ENCODE measurements at regions not wholly inside any gene's neighbourhood (a gene's known extent, or its start where the extent isn't known, plus 50 kb on each side); places are given as distances from the start of the nearest gene placed in this dataset.

- whole genome bisulfite sequencing (ENCODE audit: insufficient coverage, low coverage, missing lambda C conversion rate): 0% methylated on average over 1 of the region's 1 CpG
- Histone ChIP-seq H3K36me3 (ENCODE audit: control insufficient read depth, insufficient read depth, low read length) (no peaks in the 10 kb centered on the region), H3K4me2 (ENCODE audit: insufficient read depth, low read length) (no peak overlapping the region), H3K9me3 (replicated peaks; ENCODE audit: control insufficient read depth, insufficient read depth, low read depth, low read length) (no peaks in the 10 kb centered on the region; the same call in 1 of the 2 replicates), H3K79me2 (ENCODE audit: control insufficient read depth, insufficient read depth, low read length) (no peaks in the 10 kb centered on the region), H3K4me1 (replicated peaks in 1 of 2; ENCODE audit: control insufficient read depth in 2 of 2, insufficient read depth in 2 of 2, low read length in 2 of 2) (no peaks in the 10 kb centered on the region), H3K27ac (ENCODE audit: extremely low read depth, low read depth, low read length) (no peak overlapping the region), H3K9me1 (ENCODE audit: control insufficient read depth, insufficient read depth, low read length) (no peaks in the 10 kb centered on the region), H3K9ac (ENCODE audit: insufficient read depth in 1 of 2, low read depth in 2 of 2, low read length in 2 of 2) (no peak overlapping the region), H3K4me3 (no peak overlapping the region), H4K20me1 (replicated peaks; ENCODE audit: control insufficient read depth, insufficient read depth, low read length) (no peaks in the 10 kb centered on the region), H3K27me3 (ENCODE audit: control insufficient read depth in 2 of 2, insufficient read depth in 2 of 2, low read length in 2 of 2) (no peaks in the 10 kb centered on the region), H2AFZ (ENCODE audit: low read depth, low read length) (no peak overlapping the region)
- in situ Hi-C loops (cut with MboI): no loop called here
- BruUV-seq (replicated peaks): no TSS peak
- ChIA-PET POLR2A (no interaction called here), CTCF (ENCODE audit: low intra/inter-chr PET ratio) (interaction anchor here (0.6 kb wide), 1 partner anchor 100 kb away, joined by 3 read pairs; no protein-coding TSS in a partner anchor)
- intact Hi-C loops (cut with micrococcal nuclease): no loop called here
- FAIRE-seq (no peak), DNase-seq (ENCODE audit: extremely low read depth in 1 of 4, low spot score in 3 of 4) (no peak), ATAC-seq (no peak)
- TF ChIP-seq EHMT2 (IDR thresholded peaks at IDR 0.05): no peak
- TF ChIP-seq CBX8 (IDR thresholded peaks at IDR 0.05; ENCODE audit: borderline replicate concordance, extremely low read depth, low read depth, low read length, poor library complexity, severe bottlenecking): no peak
- TF ChIP-seq HIVEP1 (CRISPR knock-in tag; IDR thresholded peaks at IDR 0.05): no peak
- TF ChIP-seq MBD1 (CRISPR knock-in tag; IDR thresholded peaks at IDR 0.05): no peak
These were observed 622.2 kb downstream of the POM121L12 start for GRCh38 chr7:53657586-53657985.

- H3K9ac ChIP-seq (ENCODE audit: insufficient read depth in 1 of 2, low read depth in 2 of 2, low read length in 2 of 2): no peak overlapping the region
- H4K20me1 ChIP-seq (replicated peaks; ENCODE audit: control insufficient read depth, insufficient read depth, low read length): no peaks in the 10 kb centered on the region
- no peak for FAIRE-seq
- CTCF ChIA-PET (ENCODE audit: low intra/inter-chr PET ratio): no interaction called here
- 0 out of 2 replicates have a peak, but pooled peaks have one; percentile 6 for TF ChIP-seq MAFF (IDR thresholded peaks at IDR 0.05; ENCODE audit: low read length)
- TF ChIP-seq MAFG (tag; conservative IDR thresholded peaks at IDR 0.05): peak; percentile 16; the same call in 1 of the 2 replicates
- no peak for TF ChIP-seq PRDM10 (IDR thresholded peaks at IDR 0.05; ENCODE audit: partially characterized antibody)
- peak; percentile 31; the same call in 1 of the 2 replicates for TF ChIP-seq ZNF316 (IDR thresholded peaks at IDR 0.05)
- TF ChIP-seq ATF6 (CRISPR knock-in tag; IDR thresholded peaks at IDR 0.05): no peak
- H3K79me2 ChIP-seq (ENCODE audit: control insufficient read depth, insufficient read depth, low read length): no peaks in the 10 kb centered on the region
- ATAC-seq: no peak
- POLR2A ChIA-PET: no interaction called here
- no peak overlapping the region for H2AFZ ChIP-seq (ENCODE audit: low read depth, low read length)
- H3K4me3 ChIP-seq: no peak overlapping the region
- no peak overlapping the region for H3K27ac ChIP-seq (ENCODE audit: extremely low read depth, low read depth, low read length)
- BruUV-seq (replicated peaks): no TSS peak
- H3K27me3 ChIP-seq (ENCODE audit: control insufficient read depth in 2 of 2, insufficient read depth in 2 of 2, low read length in 2 of 2): no peaks in the 10 kb centered on the region
- WGBS (ENCODE audit: insufficient coverage, low coverage, missing lambda C conversion rate): 19% methylated on average over 3 of the region's 3 CpGs
- DNase-seq (ENCODE audit: extremely low read depth in 1 of 4, low spot score in 3 of 4): no peak
- no peak overlapping the region for H3K4me2 ChIP-seq (ENCODE audit: insufficient read depth, low read length)
- no peaks in the 10 kb centered on the region for H3K4me1 ChIP-seq (replicated peaks in 1 of 2; ENCODE audit: control insufficient read depth in 2 of 2, insufficient read depth in 2 of 2, low read length in 2 of 2)
- in situ Hi-C loops (cut with MboI): no loop called here
- intact Hi-C loops (cut with micrococcal nuclease): no loop called here
- no peaks in the 10 kb centered on the region; the same call in 1 of the 2 replicates for H3K9me3 ChIP-seq (replicated peaks; ENCODE audit: control insufficient read depth, insufficient read depth, low read depth, low read length)
- H3K36me3 ChIP-seq (ENCODE audit: control insufficient read depth, insufficient read depth, low read length): no peaks in the 10 kb centered on the region
- H3K9me1 ChIP-seq (ENCODE audit: control insufficient read depth, insufficient read depth, low read length): no peaks in the 10 kb centered on the region
These were observed 623.5 kb downstream of the POM121L12 start for GRCh38 chr7:53658951-53659350.
